Type B pancreatic cell (in vitro differentiated cells): ENCODE measurements at regions not wholly inside any gene's neighbourhood (a gene's known extent, or its start where the extent isn't known, plus 50 kb on each side); places are given as distances from the start of the nearest gene placed in this dataset.
"Not testable (repeated sequence)": the region's sequence is repeated elsewhere in the genome, so short reads cannot be mapped to it uniquely, and the experiment has no call there.

Source experiments
- DNase-seq: peaks from one replicate; pipeline ENCODE4 v3.0.0; 2021; ENCODE audit warnings: mixed read lengths; ENCODE audit not compliant: unreplicated experiment; ENCODE audit errors: extremely low spot score
- H3K27ac Mint-ChIP-seq: 2 replicates; pipeline ENCODE4 v1.8.0; 2021; ENCODE audit warnings: mild to moderate bottlenecking, mixed read lengths
- H3K27me3 Mint-ChIP-seq: 2 replicates; pipeline ENCODE4 v1.8.0; 2021; ENCODE audit warnings: mixed read lengths
- H3K36me3 Mint-ChIP-seq: 2 replicates; pipeline ENCODE4 v1.8.0; 2021; ENCODE audit warnings: mixed read lengths
- H3K4me1 Mint-ChIP-seq: one replicate; pipeline ENCODE4 v1.8.0; 2021; ENCODE audit warnings: mixed read lengths; ENCODE audit not compliant: unreplicated experiment
- H3K4me3 Mint-ChIP-seq: 2 replicates; pipeline ENCODE4 v1.8.0; 2021; ENCODE audit warnings: mild to moderate bottlenecking, mixed read lengths
- H3K9me3 Mint-ChIP-seq: 2 replicates; pipeline ENCODE4 v1.8.0; 2021; ENCODE audit warnings: mixed read lengths
- TF ChIP-seq, protein P1 (sequence below): fragments of 200-600 bp; sonication (generic); conservative IDR thresholded peaks from 2 replicates; pipeline ENCODE4 v1.5.0; 2021; ENCODE audit warnings: antibody characterized with exemption, mild to moderate bottlenecking

- peaks cover 12% of the 10 kb centered on the region for H3K27me3 Mint-ChIP-seq
- TF ChIP-seq, protein P1, sequence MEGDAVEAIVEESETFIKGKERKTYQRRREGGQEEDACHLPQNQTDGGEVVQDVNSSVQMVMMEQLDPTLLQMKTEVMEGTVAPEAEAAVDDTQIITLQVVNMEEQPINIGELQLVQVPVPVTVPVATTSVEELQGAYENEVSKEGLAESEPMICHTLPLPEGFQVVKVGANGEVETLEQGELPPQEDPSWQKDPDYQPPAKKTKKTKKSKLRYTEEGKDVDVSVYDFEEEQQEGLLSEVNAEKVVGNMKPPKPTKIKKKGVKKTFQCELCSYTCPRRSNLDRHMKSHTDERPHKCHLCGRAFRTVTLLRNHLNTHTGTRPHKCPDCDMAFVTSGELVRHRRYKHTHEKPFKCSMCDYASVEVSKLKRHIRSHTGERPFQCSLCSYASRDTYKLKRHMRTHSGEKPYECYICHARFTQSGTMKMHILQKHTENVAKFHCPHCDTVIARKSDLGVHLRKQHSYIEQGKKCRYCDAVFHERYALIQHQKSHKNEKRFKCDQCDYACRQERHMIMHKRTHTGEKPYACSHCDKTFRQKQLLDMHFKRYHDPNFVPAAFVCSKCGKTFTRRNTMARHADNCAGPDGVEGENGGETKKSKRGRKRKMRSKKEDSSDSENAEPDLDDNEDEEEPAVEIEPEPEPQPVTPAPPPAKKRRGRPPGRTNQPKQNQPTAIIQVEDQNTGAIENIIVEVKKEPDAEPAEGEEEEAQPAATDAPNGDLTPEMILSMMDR = no peak
- DNase-seq = no peak
Measured at GRCh38 chr6:859936-860335, 167.0 kb upstream of the EXOC2 start.

DNA sequence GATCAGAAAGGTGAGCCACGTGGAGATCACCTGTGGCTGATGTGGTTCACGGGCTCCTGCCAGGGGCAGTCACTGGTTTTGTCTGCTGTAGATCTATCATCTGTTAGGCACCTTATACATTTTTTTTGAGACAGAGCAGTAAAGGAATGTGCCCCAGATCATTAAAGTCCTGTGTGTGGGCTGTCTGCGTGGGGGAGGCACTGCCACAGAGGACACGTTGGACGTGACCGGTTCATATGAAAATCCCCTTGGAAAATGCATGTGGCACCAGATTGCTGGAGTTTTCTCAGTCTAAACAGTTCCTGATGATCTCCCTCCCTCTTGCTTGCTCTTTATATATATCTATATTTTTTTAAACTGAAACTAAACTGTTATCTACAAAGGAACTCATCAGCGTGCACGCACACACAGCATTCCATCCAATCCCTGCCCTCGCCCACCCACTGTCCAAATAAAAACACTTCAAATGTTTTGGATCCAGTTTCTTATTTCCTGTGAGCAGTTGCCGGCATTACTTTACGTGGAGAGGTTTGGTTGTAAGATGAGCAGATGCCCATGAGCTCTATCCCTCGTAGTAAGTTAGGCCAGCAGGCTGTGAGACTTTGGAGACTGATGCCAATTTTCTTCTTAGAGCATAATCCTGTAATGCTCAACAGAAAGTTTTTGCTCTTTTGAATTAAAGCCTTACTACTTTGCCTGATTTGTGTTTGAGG lies 161.6 kb upstream of the EXOC2 start:
- Mint-ChIP-seq H3K36me3 (no peaks in the 10 kb centered on the region), H3K27me3 (peaks cover 12% of the 10 kb centered on the region), H3K4me1 (peaks cover 5% of the 10 kb centered on the region), H3K27ac (no peak overlapping the region), H3K4me3 (no peak overlapping the region), H3K9me3 (no peaks in the 10 kb centered on the region)
- TF ChIP-seq, protein P1 = no peak
- no peak for DNase-seq

More at GRCh38 chr6:859936-860335, 167.0 kb upstream of the EXOC2 start:
- no peak overlapping the region for H3K27ac Mint-ChIP-seq
- H3K36me3 Mint-ChIP-seq = no peaks in the 10 kb centered on the region
- H3K4me1 Mint-ChIP-seq = no peaks in the 10 kb centered on the region
- no peak overlapping the region for H3K4me3 Mint-ChIP-seq
- no peaks in the 10 kb centered on the region for H3K9me3 Mint-ChIP-seq

GRCh38 chr6:852216-852615 lies 159.3 kb upstream of the EXOC2 start:
- not testable (repeated sequence) for H3K9me3 Mint-ChIP-seq, H3K4me1 Mint-ChIP-seq, H3K4me3 Mint-ChIP-seq, H3K36me3 Mint-ChIP-seq, H3K27ac Mint-ChIP-seq, DNase-seq
- H3K27me3 Mint-ChIP-seq = peaks cover 12% of the 10 kb centered on the region

DNA sequence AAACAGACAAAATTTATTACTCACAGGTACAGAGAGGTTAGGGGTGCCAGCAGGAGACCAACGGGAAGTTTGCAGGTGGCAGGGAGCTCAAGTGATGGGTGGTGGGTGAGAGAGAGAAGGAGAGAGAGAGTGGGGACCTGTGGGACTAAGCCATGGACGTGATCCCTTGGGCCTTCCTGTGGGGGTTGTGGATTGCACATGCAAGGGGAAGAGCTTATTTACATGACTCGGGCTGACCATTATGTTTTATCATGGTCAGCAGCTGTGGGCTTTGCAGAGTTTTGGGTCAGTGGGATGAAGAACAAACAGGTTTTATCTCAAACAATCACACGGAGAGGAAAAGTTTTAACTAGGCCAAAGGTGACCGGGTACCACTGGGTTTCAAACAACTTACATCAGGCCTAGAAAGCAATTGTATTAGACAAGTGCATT lies 156.2 kb upstream of the EXOC2 start:
- Mint-ChIP-seq H3K4me3 (no peak overlapping the region), H3K9me3 (peaks cover 4% of the 10 kb centered on the region), H3K27ac (no peak overlapping the region), H3K4me1 (no peaks in the 10 kb centered on the region), H3K27me3 (peaks cover 14% of the 10 kb centered on the region), H3K36me3 (no peaks in the 10 kb centered on the region)
- TF ChIP-seq, protein P1 = no peak
- no peak for DNase-seq

DNA sequence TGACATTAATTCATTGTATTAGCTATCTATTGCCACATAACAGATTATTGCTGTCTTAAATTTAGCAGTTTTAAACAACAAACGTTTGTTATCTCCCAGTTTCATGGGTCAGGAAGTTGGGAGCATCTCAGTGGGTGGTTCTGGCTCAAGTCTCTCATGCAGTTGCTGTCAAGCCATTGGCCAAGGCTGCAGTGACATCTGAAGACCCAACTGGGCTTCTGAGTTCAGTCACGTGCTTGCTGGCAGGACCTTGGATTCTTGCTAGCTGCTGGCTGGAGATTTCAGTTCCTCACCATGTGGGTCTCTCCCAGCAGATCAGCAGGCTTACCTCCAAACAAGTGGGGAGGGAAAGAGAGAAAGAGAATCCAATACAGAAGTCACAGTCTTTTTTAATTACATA lies 152.6 kb upstream of the EXOC2 start:
- Mint-ChIP-seq H3K4me1 (no peaks in the 10 kb centered on the region), H3K9me3 (peaks cover 4% of the 10 kb centered on the region), H3K27ac (no peak overlapping the region), H3K27me3 (peaks cover 14% of the 10 kb centered on the region), H3K36me3 (no peaks in the 10 kb centered on the region), H3K4me3 (no peak overlapping the region)
- TF ChIP-seq, protein P1 = no peak
- no peak for DNase-seq

- no peak for DNase-seq
- no peaks in the 10 kb centered on the region for H3K36me3 Mint-ChIP-seq
- no peaks in the 10 kb centered on the region for H3K4me1 Mint-ChIP-seq
- peaks cover 8% of the 10 kb centered on the region for H3K9me3 Mint-ChIP-seq
- peaks cover 10% of the 10 kb centered on the region for H3K27me3 Mint-ChIP-seq
- H3K4me3 Mint-ChIP-seq = no peak overlapping the region
- no peak overlapping the region for H3K27ac Mint-ChIP-seq
- TF ChIP-seq, protein P1 = no peak
Measured at GRCh38 chr6:845101-845500, 152.2 kb upstream of the EXOC2 start.
